GM18951 (cell line): ENCODE measurements at regions not wholly inside any gene's neighbourhood (a gene's known extent, or its start where the extent isn't known, plus 50 kb on each side); places are given as distances from the start of the nearest gene placed in this dataset.

ENCODE experiments used
- POLR2A ChIP-seq: IDR thresholded peaks from 4 replicates; pipeline ENCODE4 v1.6.1; 2011; ENCODE audit warnings: mild to moderate bottlenecking; ENCODE audit not compliant: insufficient read length, insufficient read depth; ENCODE audit errors: extremely low read depth
- in situ Hi-C: fragments of 300-500 bp; cut with MboI; formaldehyde crosslinking; loops from one replicate; pipeline ENCODE4 v1.12.0; 2022; ENCODE audit warnings: low sequenced_read_pairs, mixed read lengths, inconsistent platforms; ENCODE audit not compliant: unreplicated experiment

DNA sequence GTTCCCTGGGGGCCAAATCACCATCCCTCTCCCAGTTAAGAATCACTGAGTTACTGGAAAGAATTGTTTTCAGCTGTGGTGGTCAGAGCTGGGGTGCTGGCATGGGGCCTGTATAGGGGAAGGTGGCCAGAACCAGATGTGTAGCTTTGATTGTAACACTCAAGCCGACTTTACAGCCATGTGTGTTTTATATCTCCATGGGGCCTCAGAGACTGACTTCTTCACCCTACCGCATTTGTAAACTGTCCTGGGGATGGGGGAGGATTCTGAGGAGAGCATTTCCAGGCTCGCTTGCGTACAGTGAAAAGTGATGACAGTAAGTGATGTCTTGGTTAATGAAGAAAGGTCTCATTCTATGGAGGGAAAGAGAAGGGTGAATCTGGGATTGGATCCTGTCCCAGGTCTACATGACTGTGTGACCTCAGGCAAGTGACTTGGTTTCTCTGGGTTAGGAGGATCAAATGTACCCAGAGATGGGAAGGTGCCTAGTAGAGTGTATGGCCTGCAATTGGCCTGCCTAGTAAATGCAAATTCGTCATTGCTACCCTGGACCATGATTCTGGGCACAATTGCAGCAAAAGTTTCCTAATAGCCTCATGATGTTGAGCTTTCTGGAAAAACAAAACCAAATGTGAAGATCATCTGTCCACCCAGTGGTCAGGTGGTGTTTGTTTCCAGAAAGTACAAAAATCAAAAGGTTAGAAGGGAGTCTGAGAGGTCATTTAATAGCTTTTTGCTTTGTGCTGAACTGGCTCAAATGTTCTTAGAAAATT, 49.7 kb upstream of the RCC2 start:
- TF ChIP-seq POLR2A, result no peak
- in situ Hi-C loops, result loop anchor here (10.0 kb wide), 1 partner anchor 76 kb away; no protein-coding TSS in a partner anchor
